ENCODE measurements at regions not wholly inside any gene's neighbourhood (a gene's known extent, or its start where the extent isn't known, plus 50 kb on each side); places are given as distances from the start of the nearest gene placed in this dataset.

DNA sequence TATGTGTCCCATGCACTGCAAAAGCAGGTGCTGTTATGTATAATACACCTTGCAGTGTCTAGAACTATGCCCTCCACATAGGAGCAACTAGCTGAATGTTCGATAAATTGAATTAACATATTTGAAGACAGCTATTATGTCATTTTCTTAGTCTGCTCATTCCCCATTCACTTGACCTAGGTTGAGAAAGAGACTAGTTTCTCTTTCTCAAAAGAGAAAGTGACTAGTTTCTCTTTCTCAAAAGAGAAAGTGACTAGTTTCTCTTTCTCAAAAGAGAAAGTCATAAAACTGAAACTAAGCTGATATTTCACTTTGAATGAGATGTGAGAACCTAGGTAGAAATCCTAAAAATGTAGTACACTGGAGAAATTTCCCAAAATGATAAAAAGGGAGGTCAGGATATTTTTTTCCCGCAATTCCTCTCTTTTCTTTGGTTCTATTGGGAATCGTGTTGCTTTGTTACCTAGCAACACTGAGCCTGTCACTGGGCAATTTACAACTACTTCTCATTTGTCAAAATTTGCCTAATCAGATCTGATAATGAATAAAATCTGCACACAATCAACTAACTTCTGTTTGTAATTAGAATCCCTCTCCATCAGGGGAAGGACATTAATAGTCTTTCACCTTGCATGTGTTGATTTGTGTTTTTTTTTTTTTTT is 132.0 kb upstream of the GRIA1 start:
- H3K4me3 ChIP-seq (ENCODE audit: low read depth, low read length): no peak overlapping the region
- ChIA-PET CTCF (no interaction called here), POLR2A (no interaction called here)
- no peak for DNase-seq (ENCODE audit: low read depth, low spot score)
- TF ChIP-seq, protein P1, sequence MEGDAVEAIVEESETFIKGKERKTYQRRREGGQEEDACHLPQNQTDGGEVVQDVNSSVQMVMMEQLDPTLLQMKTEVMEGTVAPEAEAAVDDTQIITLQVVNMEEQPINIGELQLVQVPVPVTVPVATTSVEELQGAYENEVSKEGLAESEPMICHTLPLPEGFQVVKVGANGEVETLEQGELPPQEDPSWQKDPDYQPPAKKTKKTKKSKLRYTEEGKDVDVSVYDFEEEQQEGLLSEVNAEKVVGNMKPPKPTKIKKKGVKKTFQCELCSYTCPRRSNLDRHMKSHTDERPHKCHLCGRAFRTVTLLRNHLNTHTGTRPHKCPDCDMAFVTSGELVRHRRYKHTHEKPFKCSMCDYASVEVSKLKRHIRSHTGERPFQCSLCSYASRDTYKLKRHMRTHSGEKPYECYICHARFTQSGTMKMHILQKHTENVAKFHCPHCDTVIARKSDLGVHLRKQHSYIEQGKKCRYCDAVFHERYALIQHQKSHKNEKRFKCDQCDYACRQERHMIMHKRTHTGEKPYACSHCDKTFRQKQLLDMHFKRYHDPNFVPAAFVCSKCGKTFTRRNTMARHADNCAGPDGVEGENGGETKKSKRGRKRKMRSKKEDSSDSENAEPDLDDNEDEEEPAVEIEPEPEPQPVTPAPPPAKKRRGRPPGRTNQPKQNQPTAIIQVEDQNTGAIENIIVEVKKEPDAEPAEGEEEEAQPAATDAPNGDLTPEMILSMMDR (IDR thresholded peaks at IDR 0.05; ENCODE audit: insufficient read depth, low read length, missing control alignments): no peak

DNA sequence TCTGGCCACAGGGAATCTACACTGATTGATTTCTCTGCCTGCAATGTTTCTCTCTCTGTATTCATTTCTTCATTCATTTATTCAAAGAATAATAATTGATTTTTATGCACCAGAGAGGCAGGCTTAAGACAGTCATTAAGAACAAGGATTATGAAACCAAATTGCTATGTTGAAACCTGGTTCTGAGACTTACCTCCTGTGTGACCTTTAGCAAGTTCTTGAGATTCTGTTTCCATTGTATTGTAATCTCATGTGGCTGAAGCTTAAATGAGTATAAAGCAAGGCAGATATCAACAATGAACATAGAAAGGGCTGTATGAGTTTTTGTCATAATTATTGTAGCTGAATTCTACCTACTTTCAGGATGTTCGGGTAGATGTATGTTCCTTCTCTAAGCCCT is 129.6 kb upstream of the GRIA1 start:
- ChIA-PET CTCF (no interaction called here), POLR2A (no interaction called here)
- no peak for DNase-seq (ENCODE audit: low read depth, low spot score)
- H3K4me3 ChIP-seq (ENCODE audit: low read depth, low read length): no peak overlapping the region
- TF ChIP-seq, protein P1 (IDR thresholded peaks at IDR 0.05; ENCODE audit: insufficient read depth, low read length, missing control alignments): no peak

DNA sequence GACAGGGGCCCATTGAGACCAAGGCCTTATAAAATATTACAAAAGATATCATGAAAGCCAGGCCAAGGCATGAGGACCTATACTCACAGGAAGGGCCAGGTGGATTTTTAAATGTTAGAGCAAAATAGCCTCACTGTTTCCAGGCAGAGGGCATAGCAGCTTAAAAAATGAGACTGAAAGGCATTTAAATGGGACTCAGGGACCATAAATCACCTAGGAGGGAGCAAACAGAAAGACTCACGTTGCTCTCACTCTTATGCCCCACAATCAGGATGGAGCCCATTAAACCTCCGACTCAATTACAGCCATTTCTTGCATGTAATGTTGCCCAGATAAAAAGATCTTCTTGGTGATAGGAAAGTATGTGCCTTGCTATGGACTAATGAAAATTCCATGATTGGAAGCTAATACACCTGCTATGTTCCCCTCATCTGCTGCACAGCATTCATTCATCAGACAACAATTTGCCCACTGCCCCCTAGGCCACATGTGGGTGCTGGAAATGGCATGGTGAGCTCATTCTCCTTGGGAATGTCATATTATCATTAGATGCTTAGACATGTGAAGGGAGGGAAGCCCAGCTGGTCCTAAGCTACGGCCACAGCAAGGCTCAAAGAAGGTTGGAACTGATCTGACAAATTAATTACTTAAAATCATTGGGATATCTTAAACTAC is 128.6 kb upstream of the GRIA1 start:
- no peak for DNase-seq (ENCODE audit: low read depth, low spot score)
- TF ChIP-seq, protein P1 (IDR thresholded peaks at IDR 0.05; ENCODE audit: insufficient read depth, low read length, missing control alignments): no peak
- ChIA-PET CTCF (no interaction called here), POLR2A (no interaction called here)
- no peak overlapping the region for H3K4me3 ChIP-seq (ENCODE audit: low read depth, low read length)

DNA sequence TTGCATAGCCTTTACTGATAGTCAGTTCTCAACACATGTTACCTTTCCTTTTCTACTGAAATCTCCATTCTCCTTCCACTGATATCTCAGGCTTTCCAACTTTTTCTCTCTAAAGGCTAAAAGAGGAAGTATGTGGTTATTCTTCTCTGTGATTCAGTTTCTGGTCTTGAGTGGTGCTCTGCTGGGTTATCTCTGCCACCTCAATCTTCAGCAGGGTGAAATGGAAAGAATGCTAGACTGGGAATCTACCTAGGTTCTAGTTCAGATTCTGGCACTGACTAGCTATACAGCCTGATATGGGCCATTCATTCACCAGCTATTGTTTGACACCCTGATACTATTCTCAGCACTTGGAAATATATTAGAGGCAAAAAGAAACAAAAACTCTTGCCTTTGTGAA is 124.9 kb upstream of the GRIA1 start:
- POLR2A ChIA-PET: no interaction called here
- CTCF ChIA-PET: no interaction called here
- TF ChIP-seq, protein P1 (IDR thresholded peaks at IDR 0.05; ENCODE audit: insufficient read depth, low read length, missing control alignments): no peak
- DNase-seq (ENCODE audit: low read depth, low spot score): no peak
- no peak overlapping the region for H3K4me3 ChIP-seq (ENCODE audit: low read depth, low read length)

DNA sequence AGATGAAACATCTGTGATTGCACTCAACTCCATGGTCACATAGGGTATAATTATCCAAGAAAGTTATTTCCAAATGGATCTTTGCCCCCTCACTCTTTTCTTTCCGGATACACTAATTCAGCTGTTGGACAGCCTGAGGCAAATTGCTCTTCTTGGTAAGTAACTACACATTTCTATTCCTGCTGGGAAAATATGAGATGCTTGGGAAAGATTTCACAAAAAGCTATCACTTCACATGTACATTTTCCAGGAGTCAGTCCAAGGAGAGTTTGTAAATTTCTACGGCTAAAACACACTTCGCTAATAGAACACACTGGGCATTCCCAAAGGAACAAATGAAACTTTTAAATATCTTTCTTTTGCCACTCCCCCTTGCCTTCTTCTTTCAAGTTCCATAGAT is 123.0 kb upstream of the GRIA1 start:
- H3K4me3 ChIP-seq (ENCODE audit: low read depth, low read length): no peak overlapping the region
- ChIA-PET POLR2A (no interaction called here), CTCF (no interaction called here)
- no peak for DNase-seq (ENCODE audit: low read depth, low spot score)
- TF ChIP-seq, protein P1 (IDR thresholded peaks at IDR 0.05; ENCODE audit: insufficient read depth, low read length, missing control alignments): no peak

DNA sequence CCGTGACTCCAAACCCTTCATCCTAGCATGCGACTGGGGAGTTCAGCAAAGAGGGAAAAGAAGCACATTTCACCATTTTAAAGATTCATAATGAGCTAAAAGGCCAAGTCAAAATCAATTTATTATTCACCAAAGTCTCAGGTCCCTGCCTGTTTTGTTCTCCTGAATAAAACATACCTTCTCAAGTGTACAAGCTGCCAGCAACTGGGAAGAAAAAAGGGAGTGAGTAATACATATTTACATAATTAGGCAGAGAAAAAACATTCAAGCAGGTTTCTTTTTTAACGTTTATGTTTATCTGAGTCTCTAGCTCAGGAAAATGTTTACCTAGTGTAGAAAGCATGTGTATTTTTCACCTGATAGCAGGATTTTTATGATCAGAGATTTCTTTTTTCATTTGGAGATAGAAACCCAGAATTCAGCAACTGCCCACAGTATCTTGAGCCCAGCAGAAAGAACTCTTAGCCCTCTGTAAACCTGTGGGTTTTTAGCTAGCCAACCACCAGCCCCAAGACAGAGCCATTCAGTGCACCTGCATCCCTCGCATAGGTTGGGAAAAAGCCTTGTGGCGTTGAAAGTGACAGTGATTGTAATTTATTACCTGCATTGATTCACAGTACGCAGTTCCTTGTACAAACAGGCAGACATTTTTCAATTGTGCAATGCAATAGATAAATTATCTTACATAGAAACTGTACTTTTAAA is 117.9 kb upstream of the GRIA1 start:
- no peak for DNase-seq (ENCODE audit: low read depth, low spot score)
- TF ChIP-seq, protein P1 (IDR thresholded peaks at IDR 0.05; ENCODE audit: insufficient read depth, low read length, missing control alignments): no peak
- CTCF ChIA-PET: no interaction called here
- POLR2A ChIA-PET: no interaction called here
- no peak overlapping the region for H3K4me3 ChIP-seq (ENCODE audit: low read depth, low read length)
